ENCODE measurements at regions not wholly inside any gene's neighbourhood (a gene's known extent, or its start where the extent isn't known, plus 50 kb on each side); places are given as distances from the start of the nearest gene placed in this dataset.
"Not testable (repeated sequence)": the region's sequence is repeated elsewhere in the genome, so short reads cannot be mapped to it uniquely, and the experiment has no call there.

DNA sequence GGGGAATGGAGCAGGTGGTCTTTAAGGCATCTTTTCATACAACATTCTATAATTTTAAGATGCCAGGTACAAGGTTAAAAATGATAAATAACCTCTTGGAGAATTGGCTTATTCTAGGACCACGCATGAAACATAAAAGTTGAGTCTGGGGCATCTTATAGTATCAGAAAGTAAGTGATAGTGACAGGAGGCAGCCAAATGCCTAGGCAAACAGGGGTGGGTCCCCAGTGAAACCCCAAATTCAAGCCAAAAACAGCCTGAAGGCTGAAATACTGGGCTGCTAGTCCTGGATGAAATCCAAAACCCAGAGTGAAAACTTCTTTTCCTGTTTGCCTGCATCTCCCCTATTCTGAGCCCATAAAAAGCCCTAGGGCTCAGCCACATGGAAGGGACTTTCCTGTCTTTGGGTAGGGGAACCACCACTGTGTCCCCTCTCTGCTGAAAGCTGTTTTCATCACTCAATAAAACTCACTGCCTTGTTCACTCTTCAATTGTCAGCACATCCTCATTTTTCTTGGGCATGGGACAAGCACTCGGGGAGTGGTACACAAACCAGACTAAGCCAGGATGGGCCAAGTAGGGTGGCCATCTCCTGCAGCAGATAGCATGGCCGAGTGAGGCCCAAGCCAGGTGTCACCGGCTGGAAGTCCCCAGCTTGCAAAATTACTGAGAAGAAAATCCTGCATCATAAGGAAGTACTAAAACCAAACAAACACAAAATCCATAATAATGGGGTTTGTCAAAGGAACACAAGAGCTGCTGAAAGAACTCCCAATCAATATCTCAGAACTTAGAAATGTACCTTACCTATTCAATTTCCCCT is 241.6 kb upstream of the GALNT17 start:
- no peak for DNase-seq
- H3K4me3 ChIP-seq (ENCODE audit: insufficient read depth, low read depth, low read length), result no peak overlapping the region
- no peaks in the 10 kb centered on the region for H3K36me3 ChIP-seq (replicated peaks; ENCODE audit: control insufficient read depth, insufficient read depth, low read length)
- H3K27me3 ChIP-seq (ENCODE audit: control insufficient read depth, insufficient read depth, low read length), result no peaks in the 10 kb centered on the region

- H3K27me3 ChIP-seq (ENCODE audit: control insufficient read depth, insufficient read depth, low read length), result no peaks in the 10 kb centered on the region
- H3K4me3 ChIP-seq (ENCODE audit: insufficient read depth, low read depth, low read length), result no peak overlapping the region
- DNase-seq, result no peak
- no peaks in the 10 kb centered on the region for H3K36me3 ChIP-seq (replicated peaks; ENCODE audit: control insufficient read depth, insufficient read depth, low read length)
Measured at GRCh38 chr7:70893422-70893821, 238.5 kb upstream of the GALNT17 start.

- H3K36me3 ChIP-seq (replicated peaks; ENCODE audit: control insufficient read depth, insufficient read depth, low read length), result no peaks in the 10 kb centered on the region
- DNase-seq, result peak; percentile 67
- no peaks in the 10 kb centered on the region for H3K27me3 ChIP-seq (ENCODE audit: control insufficient read depth, insufficient read depth, low read length)
- H3K4me3 ChIP-seq (ENCODE audit: insufficient read depth, low read depth, low read length), result no peak overlapping the region
Measured at GRCh38 chr7:70893971-70894715, 237.8 kb upstream of the GALNT17 start.

- no peaks in the 10 kb centered on the region for H3K27me3 ChIP-seq (ENCODE audit: control insufficient read depth, insufficient read depth, low read length)
- H3K36me3 ChIP-seq (replicated peaks; ENCODE audit: control insufficient read depth, insufficient read depth, low read length), result no peaks in the 10 kb centered on the region
- DNase-seq, result no peak
- H3K4me3 ChIP-seq (ENCODE audit: insufficient read depth, low read depth, low read length), result no peak overlapping the region
Measured at GRCh38 chr7:70894799-70895198, 237.1 kb upstream of the GALNT17 start.

DNA sequence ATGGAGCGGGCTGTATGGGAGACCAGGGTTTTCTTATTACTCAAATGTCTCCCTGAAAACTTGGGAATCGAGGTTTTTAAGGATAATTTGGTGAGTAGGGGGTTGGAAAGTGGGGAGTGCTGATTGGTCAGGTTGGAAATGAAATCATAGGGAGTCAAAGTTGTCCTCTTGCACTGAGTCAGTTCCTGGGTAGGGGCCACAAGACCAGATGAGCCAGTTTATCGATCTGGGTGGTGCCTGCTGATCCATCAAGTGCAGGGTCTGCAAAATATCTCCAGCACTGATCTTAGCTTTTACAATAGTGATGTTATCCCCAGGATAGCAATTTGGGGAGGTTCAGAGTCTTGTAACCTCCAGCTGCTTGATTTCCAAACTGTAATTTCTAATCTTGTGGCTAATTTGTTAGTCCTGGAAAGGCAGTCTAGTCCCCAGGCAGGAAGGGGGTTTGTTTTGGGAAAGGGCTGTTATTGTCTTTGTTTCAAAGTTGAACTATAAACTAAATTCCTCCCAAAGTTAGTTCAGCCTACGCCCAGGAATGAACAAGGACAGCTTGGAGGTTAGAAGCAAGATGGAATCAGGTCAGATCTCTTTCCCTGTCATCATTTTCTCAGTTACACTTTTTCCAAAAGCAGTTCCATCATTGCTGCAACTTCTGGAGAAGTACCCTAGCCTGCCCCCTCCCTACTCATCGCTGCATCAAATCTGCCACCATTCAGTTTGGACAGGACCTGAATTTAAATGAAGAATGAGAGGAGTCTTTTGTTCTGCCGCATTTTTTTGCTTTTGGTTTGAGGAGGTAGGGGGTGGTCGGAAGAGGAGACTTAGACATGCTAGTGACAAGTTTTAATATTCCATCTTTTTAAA is 236.4 kb upstream of the GALNT17 start:
- not testable (repeated sequence) for H3K4me3 ChIP-seq (ENCODE audit: insufficient read depth, low read depth, low read length); DNase-seq; H3K36me3 ChIP-seq (replicated peaks; ENCODE audit: control insufficient read depth, insufficient read depth, low read length); H3K27me3 ChIP-seq (ENCODE audit: control insufficient read depth, insufficient read depth, low read length)

DNA sequence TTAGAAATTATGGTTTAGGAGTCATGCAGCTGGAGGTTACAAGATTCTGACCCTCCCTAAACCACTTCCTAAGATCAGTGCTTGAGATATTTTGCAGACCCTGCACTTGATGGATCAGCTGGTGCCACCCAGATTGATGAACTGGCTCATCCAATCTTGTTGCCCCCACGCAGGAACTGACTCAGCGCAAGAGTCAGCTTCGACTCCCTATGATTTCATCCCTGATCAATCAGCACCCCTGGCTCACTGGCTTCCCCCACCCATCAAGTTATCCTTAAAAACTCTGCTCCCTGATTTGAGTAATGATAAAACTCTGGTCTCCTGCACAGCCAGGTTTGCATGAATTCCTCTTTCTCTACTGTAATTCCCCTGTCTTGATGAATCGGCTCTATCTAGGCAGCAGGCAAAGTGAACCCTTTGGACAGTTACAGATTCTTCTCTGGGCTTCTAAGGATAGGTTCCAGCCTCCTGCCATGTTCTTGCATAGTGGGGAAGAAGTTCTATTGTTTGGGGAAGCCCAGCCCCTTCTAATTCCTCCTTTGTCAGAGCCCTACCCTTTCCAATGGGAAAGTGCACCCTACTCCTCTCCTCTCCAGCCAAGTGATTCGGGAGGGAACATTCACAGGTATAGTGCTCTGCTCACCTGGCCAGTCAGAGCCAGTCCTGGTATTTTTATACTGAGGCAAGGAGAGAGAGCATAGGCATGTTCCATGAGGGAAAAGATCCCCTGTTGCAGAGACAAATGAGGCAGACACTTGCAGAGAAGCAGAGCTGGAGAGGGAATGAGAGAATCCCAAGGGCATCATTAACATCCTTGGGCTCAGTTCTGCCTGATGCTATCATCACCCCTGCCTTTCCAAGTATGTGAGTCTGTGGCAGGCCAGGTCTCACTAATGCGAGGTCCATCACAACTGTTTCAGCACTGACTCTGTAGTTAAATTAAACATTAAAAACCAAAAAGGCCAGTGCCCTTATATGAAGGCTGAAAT is 224.4 kb upstream of the GALNT17 start:
- Histone ChIP-seq H3K4me3 (ENCODE audit: insufficient read depth, low read depth, low read length) (no peak overlapping the region), H3K27me3 (ENCODE audit: control insufficient read depth, insufficient read depth, low read length) (no peaks in the 10 kb centered on the region), H3K36me3 (replicated peaks; ENCODE audit: control insufficient read depth, insufficient read depth, low read length) (no peaks in the 10 kb centered on the region)
- no peak for DNase-seq

- Histone ChIP-seq H3K27me3 (ENCODE audit: control insufficient read depth, insufficient read depth, low read length) (no peaks in the 10 kb centered on the region), H3K4me3 (ENCODE audit: insufficient read depth, low read depth, low read length) (no peak overlapping the region), H3K36me3 (replicated peaks; ENCODE audit: control insufficient read depth, insufficient read depth, low read length) (no peaks in the 10 kb centered on the region)
- no peak for DNase-seq
Measured at GRCh38 chr7:70913924-70914323, 218.0 kb upstream of the GALNT17 start.

GRCh38 chr7:70915067-70915466 is 216.9 kb upstream of the GALNT17 start:
- Histone ChIP-seq H3K27me3 (ENCODE audit: control insufficient read depth, insufficient read depth, low read length) (no peaks in the 10 kb centered on the region), H3K36me3 (replicated peaks; ENCODE audit: control insufficient read depth, insufficient read depth, low read length) (no peaks in the 10 kb centered on the region), H3K4me3 (ENCODE audit: insufficient read depth, low read depth, low read length) (no peak overlapping the region)
- DNase-seq, result no peak

- no peak for DNase-seq
- no peak overlapping the region for H3K4me3 ChIP-seq (ENCODE audit: insufficient read depth, low read depth, low read length)
- H3K27me3 ChIP-seq (ENCODE audit: control insufficient read depth, insufficient read depth, low read length), result no peaks in the 10 kb centered on the region
- H3K36me3 ChIP-seq (replicated peaks; ENCODE audit: control insufficient read depth, insufficient read depth, low read length), result no peaks in the 10 kb centered on the region
Measured at GRCh38 chr7:70919481-70920073, 212.4 kb upstream of the GALNT17 start.

DNA sequence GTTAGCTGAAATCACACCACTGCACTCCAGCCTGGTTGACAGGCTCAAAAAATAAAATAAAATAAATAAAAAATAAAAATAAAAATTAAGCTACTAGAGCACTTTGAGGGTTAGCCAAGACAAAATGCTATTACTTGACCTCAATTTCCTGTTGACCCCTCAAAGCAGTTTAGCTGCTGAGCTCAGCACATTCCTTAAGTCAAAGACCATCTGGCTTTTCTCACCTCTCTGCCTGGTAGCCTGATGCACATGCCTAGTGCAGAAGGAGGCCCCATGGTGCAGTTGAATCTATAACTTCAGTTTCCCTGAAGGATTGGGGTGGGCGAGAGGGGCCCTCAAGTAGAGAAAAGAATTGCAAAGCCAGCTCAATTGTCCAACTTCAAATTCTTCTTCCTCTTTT is 211.1 kb upstream of the GALNT17 start:
- DNase-seq, result no peak
- Histone ChIP-seq H3K36me3 (replicated peaks; ENCODE audit: control insufficient read depth, insufficient read depth, low read length) (no peaks in the 10 kb centered on the region), H3K4me3 (ENCODE audit: insufficient read depth, low read depth, low read length) (no peak overlapping the region), H3K27me3 (ENCODE audit: control insufficient read depth, insufficient read depth, low read length) (no peaks in the 10 kb centered on the region)

DNA sequence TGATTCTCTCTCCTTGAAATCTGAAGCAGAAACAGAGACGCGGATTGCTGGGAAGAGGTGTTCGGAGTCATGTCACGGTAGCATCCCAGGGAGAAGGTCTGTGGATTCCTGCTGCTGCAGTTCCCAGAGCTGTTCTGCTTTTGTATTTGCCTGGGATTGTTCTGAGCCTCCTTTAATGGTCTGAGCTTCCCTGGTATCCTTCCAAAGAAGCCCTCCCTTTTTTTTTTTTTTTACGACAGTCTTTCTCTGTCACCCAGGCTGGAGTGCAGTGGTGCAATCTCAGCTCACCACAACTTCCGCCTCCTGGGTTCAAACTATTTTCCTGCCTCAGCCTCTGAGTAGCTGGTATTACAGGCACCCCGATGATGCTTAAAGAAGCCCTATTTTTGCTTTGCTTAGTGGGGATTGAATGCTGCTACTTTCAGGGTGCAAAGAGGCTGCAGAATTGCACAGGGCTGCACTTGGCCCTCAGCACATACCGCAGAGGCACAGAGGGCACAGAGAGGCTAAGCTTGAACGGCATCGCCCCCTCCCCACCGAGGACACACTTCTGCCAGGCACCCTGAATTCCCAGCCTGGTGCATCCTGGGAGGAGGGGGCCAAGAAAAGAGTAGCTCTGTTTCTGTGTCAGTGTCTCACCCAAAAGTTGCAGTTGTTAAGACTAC is 208.6 kb upstream of the GALNT17 start:
- no peak for DNase-seq

GRCh38 chr7:70925411-70926115 is 206.4 kb upstream of the GALNT17 start:
- no peak overlapping the region for H3K4me3 ChIP-seq (ENCODE audit: insufficient read depth, low read depth, low read length)
- H3K27me3 ChIP-seq (ENCODE audit: control insufficient read depth, insufficient read depth, low read length), result no peaks in the 10 kb centered on the region
- no peaks in the 10 kb centered on the region for H3K36me3 ChIP-seq (replicated peaks; ENCODE audit: control insufficient read depth, insufficient read depth, low read length)
- peak; percentile 83 for DNase-seq

More for the DNA sequence above, 208.6 kb upstream of the GALNT17 start:
- Histone ChIP-seq H3K36me3 (replicated peaks; ENCODE audit: control insufficient read depth, insufficient read depth, low read length) (no peaks in the 10 kb centered on the region), H3K4me3 (ENCODE audit: insufficient read depth, low read depth, low read length) (no peak overlapping the region), H3K27me3 (ENCODE audit: control insufficient read depth, insufficient read depth, low read length) (no peaks in the 10 kb centered on the region)
